SU-DHL-6 (cell line): ENCODE measurements at regions not wholly inside any gene's neighbourhood (a gene's known extent, or its start where the extent isn't known, plus 50 kb on each side); places are given as distances from the start of the nearest gene placed in this dataset.

Experiments used
- H2AFZ ChIP-seq: fragments of 200-600 bp; sonication (generic); 2 replicates; pipeline ENCODE4 v1.6.1; 2014; ENCODE audit warnings: low read depth, mild to moderate bottlenecking, moderate library complexity, mixed read lengths, antibody characterized with exemption, low read length; ENCODE audit not compliant: severe bottlenecking
- H3F3A ChIP-seq: fragments of 200-600 bp; shearing (Covaris generic); 2 replicates; pipeline ENCODE4 v1.6.0; 2016; ENCODE audit warnings: antibody characterized with exemption, mild to moderate bottlenecking; ENCODE audit not compliant: insufficient read depth
- H3K27ac ChIP-seq: fragments of 200-600 bp; sonication (generic); 2 replicates; pipeline ENCODE4 v1.5.1; 2016; ENCODE audit warnings: low read depth, mild to moderate bottlenecking, low read length, moderate library complexity, mixed read lengths
- H3K27me3 ChIP-seq: fragments of 200-600 bp; sonication (generic), shearing (Covaris generic); 2 replicates; pipeline ENCODE4 v1.6.0; 2014; ENCODE audit warnings: mild to moderate bottlenecking, low read length
- H3K36me3 ChIP-seq: fragments of 200-600 bp; sonication (generic); 2 replicates; pipeline ENCODE4 v1.6.1; 2014; ENCODE audit warnings: mild to moderate bottlenecking, low read length, mixed read lengths
- H3K4me2 ChIP-seq: fragments of 300-600, 200-600 bp; shearing (Covaris generic), sonication (generic); 2 replicates; pipeline ENCODE4 v1.6.0; 2014; ENCODE audit warnings: low read length, low read depth, mild to moderate bottlenecking; ENCODE audit not compliant: poor library complexity, severe bottlenecking
- H3K4me3 ChIP-seq: fragments of 200-600 bp; sonication (generic); 2 replicates; pipeline ENCODE4 v1.5.1; 2014; ENCODE audit warnings: antibody characterized with exemption, low read length, mild to moderate bottlenecking, mixed read lengths; ENCODE audit not compliant: insufficient read depth, poor library complexity, severe bottlenecking
- H3K79me2 ChIP-seq: fragments of 200-600 bp; sonication (generic); 2 replicates; pipeline ENCODE4 v1.6.1; 2014; ENCODE audit warnings: mild to moderate bottlenecking, low read length, moderate library complexity; ENCODE audit not compliant: insufficient read depth
- H3K9ac ChIP-seq: fragments of 200-600 bp; sonication (generic); 2 replicates; pipeline ENCODE4 v1.7.0; 2014; ENCODE audit warnings: mild to moderate bottlenecking, low read length
- H3K9me2 ChIP-seq: fragments of 200-600 bp; sonication (generic); replicated peaks from 2 replicates; pipeline ENCODE4 v1.6.1; 2014; ENCODE audit warnings: low read length; ENCODE audit not compliant: insufficient read depth
- H3K9me3 ChIP-seq: fragments of 200-600 bp; sonication (generic); 2 replicates; pipeline ENCODE4 v1.6.1; 2014; ENCODE audit warnings: low read length, mixed read lengths; ENCODE audit not compliant: insufficient read depth
- H4K20me1 ChIP-seq: fragments of 200-600 bp; sonication (generic); 2 replicates; pipeline ENCODE4 v1.6.1; 2014; ENCODE audit warnings: low read depth, mild to moderate bottlenecking, antibody characterized with exemption, low read length, moderate library complexity, mixed read lengths
- EZH2phosphoT487 ChIP-seq: fragments of 200-600 bp; sonication (generic), shearing (Covaris generic); conservative IDR thresholded peaks from 2 replicates; pipeline ENCODE4 v1.6.1; 2018; ENCODE audit warnings: mild to moderate bottlenecking, antibody characterized with exemption, low read length, moderate library complexity, mixed read lengths
- TF ChIP-seq, protein P1 (sequence below): fragments of 200-600 bp; sonication (generic); IDR thresholded peaks from one replicate; pipeline ENCODE4 v1.5.1; 2017; ENCODE audit warnings: antibody characterized with exemption, mild to moderate bottlenecking, low read length, moderate library complexity; ENCODE audit not compliant: insufficient read depth, poor library complexity, severe bottlenecking

DNA sequence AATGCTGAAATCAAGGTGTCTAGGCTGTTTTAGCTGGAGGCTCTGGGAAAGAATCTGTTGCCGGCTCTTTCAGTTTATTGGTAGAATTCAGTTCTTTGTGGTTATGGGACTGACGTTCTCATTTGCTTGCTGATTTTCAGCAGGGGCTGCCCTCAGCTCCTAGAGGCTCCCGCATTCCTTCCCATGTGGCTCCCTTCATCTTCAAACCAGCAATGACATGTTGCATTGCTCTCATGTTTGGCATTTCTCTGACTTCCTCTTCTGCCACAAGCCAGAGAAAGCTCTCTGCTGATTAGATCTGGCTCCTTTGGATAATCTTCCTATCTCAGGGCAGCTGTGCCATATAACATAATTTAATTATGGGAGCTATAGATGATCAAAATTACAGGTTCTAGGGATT, 360.3 kb downstream of the LRRC70 start:
- no peak overlapping the region for H3K4me2 ChIP-seq
- H3K79me2 ChIP-seq, result no peaks in the 10 kb centered on the region
- no peaks in the 10 kb centered on the region for H3K9me3 ChIP-seq
- no peak overlapping the region for H3K27ac ChIP-seq
- TF ChIP-seq, protein P1, sequence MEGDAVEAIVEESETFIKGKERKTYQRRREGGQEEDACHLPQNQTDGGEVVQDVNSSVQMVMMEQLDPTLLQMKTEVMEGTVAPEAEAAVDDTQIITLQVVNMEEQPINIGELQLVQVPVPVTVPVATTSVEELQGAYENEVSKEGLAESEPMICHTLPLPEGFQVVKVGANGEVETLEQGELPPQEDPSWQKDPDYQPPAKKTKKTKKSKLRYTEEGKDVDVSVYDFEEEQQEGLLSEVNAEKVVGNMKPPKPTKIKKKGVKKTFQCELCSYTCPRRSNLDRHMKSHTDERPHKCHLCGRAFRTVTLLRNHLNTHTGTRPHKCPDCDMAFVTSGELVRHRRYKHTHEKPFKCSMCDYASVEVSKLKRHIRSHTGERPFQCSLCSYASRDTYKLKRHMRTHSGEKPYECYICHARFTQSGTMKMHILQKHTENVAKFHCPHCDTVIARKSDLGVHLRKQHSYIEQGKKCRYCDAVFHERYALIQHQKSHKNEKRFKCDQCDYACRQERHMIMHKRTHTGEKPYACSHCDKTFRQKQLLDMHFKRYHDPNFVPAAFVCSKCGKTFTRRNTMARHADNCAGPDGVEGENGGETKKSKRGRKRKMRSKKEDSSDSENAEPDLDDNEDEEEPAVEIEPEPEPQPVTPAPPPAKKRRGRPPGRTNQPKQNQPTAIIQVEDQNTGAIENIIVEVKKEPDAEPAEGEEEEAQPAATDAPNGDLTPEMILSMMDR, result no peak
- no peak for TF ChIP-seq EZH2phosphoT487
- no peaks in the 10 kb centered on the region for H3K36me3 ChIP-seq
- H3K9ac ChIP-seq, result no peak overlapping the region
- H2AFZ ChIP-seq, result no peak overlapping the region
- H4K20me1 ChIP-seq, result no peaks in the 10 kb centered on the region
- no peaks in the 10 kb centered on the region for H3K27me3 ChIP-seq
- no peak overlapping the region for H3K4me3 ChIP-seq
- H3F3A ChIP-seq, result no peaks in the 10 kb centered on the region
- H3K9me2 ChIP-seq, result no peaks in the 10 kb centered on the region

DNA sequence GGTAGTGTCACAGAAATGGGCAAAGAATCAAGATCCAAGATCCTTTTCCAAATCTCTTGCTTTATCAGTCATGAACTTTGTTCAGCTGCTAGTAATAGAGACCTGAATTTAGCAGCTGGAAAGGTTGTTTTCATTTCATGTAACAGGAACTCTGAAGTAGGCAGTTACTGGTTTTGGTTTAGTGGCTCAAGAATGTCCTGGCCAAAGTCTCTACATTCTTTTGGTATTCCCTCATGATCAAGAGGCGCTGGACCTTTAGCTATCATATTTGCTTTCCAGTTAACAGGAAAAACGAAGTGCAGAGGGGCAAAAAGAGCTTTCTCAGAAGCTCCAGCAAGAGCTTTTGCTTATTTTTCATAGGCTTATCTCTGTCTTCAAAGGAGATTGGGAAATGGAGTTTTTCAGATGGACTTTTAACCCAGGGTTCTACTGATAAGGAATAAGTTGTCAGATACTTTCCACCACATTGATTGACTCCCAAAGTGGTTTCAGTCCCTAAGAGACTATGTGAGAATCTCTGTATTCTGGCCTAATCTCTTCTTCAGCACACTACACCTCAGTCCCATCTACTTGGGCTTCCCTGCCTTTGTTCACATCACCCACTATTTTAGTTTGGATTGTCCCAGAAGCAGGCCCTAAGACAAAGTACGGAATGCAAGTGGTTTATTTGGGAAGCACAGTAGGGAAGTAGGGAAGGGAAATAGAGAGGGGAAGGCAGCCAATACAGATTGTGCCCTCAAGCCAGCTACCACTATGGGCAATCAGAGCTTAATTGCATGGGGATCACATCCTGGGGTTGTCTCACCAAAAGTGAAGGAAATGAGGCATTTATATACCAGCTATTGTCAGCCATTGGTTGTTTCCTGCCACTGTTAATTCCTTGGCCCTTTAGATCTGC, 359.3 kb downstream of the LRRC70 start:
- TF ChIP-seq, protein P1, result no peak
- TF ChIP-seq EZH2phosphoT487, result no peak
- H3K9me2 ChIP-seq, result no peaks in the 10 kb centered on the region
- H2AFZ ChIP-seq, result no peak overlapping the region
- no peak overlapping the region for H3K4me2 ChIP-seq
- H3K27ac ChIP-seq, result no peak overlapping the region
- no peaks in the 10 kb centered on the region for H3K79me2 ChIP-seq
- no peaks in the 10 kb centered on the region for H3K9me3 ChIP-seq
- no peaks in the 10 kb centered on the region for H4K20me1 ChIP-seq
- no peaks in the 10 kb centered on the region for H3F3A ChIP-seq
- H3K36me3 ChIP-seq, result no peaks in the 10 kb centered on the region
- H3K4me3 ChIP-seq, result no peak overlapping the region
- H3K9ac ChIP-seq, result no peak overlapping the region
- no peaks in the 10 kb centered on the region for H3K27me3 ChIP-seq

GRCh38 chr5:62935660-62936059, 357.0 kb downstream of the LRRC70 start:
- H3K9ac ChIP-seq, result no peak overlapping the region
- H2AFZ ChIP-seq, result no peak overlapping the region
- no peaks in the 10 kb centered on the region for H3K9me2 ChIP-seq
- no peak for TF ChIP-seq EZH2phosphoT487
- TF ChIP-seq, protein P1, result no peak
- no peak overlapping the region for H3K4me3 ChIP-seq
- H3F3A ChIP-seq, result no peaks in the 10 kb centered on the region
- no peak overlapping the region for H3K4me2 ChIP-seq
- H3K9me3 ChIP-seq, result no peaks in the 10 kb centered on the region
- H3K36me3 ChIP-seq, result no peaks in the 10 kb centered on the region
- no peaks in the 10 kb centered on the region for H4K20me1 ChIP-seq
- H3K27me3 ChIP-seq, result no peaks in the 10 kb centered on the region
- no peaks in the 10 kb centered on the region for H3K79me2 ChIP-seq
- no peak overlapping the region for H3K27ac ChIP-seq
